IPS-NIHi7 (cell line): ENCODE measurements at regions not wholly inside any gene's neighbourhood (a gene's known extent, or its start where the extent isn't known, plus 50 kb on each side); places are given as distances from the start of the nearest gene placed in this dataset.

Source experiments
- DNase-seq: peaks from one replicate; pipeline ENCODE4 v3.0.0; 2012; ENCODE audit warnings: mixed read lengths; ENCODE audit errors: extremely low spot score

DNA sequence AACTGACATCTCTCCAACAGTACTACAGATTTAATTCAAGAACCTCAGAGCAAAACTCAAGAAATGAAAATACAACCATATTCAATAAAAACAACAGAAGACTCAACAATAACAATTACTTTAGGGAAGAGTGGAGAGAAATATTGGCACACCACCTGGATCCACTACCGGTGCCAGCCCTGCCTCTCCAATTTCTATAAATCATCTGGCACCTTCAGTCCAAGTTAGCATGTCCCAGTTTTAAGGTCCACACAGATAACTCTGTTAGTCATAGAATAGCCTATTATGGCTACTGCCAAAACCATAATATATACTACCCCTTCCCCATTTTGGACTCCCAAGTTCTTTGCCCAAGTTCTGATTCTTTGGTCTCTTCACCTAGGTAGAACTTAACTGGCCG is 69.9 kb upstream of the PSMA6 start:
- no peak for DNase-seq

DNA sequence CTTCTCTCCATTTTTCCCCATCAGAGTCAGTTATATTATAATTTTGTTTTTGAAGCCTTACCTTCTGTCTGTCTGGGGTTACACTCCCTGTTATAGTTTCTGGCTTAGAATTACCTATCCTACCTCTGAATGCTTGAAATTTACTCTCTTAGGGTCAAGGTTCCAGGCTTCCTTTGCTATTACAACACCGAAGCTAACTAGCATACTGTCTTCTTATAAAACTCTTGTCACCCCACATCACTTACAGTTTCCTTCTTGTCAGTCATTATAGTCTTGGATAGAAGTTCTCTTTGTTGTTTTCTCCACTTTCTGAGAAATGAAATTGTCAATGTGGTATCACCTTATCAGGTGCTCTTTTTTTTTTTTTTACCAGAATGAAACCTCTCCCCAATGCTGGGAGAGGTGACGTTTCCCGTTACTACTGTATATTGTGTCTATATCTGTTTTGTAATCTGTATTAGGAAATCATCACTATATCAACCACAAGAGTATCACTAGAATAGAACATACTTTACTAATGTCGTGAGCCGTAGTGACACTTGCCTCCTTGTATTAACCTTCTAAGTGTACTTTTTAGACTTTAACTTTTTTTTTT is 69.2 kb upstream of the PSMA6 start:
- no peak for DNase-seq

DNA sequence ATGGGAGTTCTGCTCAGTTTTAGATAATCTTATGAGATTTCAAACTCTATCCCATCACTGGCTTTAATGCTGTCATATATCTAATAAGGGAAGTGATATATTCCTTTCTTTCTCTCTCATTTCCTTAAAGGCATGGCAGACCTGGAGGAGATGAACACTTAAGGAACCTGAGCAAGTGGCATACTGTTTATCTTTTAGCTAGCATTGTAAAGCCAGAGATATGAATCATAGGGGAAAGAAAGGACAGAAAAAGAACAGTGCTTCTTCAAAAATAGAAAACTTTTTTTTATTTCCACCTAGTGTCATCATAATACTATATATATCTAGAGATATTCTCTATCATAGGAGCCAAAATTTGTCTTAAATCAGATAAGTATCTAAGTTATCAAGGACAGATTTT is 68.3 kb upstream of the PSMA6 start:
- no peak for DNase-seq

- no peak for DNase-seq
Measured at GRCh38 chr14:35224615-35225014, 67.6 kb upstream of the PSMA6 start.

GRCh38 chr14:35229084-35229791 is 62.9 kb upstream of the PSMA6 start:
- no peak for DNase-seq

GRCh38 chr14:35229792-35230089 is 62.4 kb upstream of the PSMA6 start:
- DNase-seq = no peak

DNA sequence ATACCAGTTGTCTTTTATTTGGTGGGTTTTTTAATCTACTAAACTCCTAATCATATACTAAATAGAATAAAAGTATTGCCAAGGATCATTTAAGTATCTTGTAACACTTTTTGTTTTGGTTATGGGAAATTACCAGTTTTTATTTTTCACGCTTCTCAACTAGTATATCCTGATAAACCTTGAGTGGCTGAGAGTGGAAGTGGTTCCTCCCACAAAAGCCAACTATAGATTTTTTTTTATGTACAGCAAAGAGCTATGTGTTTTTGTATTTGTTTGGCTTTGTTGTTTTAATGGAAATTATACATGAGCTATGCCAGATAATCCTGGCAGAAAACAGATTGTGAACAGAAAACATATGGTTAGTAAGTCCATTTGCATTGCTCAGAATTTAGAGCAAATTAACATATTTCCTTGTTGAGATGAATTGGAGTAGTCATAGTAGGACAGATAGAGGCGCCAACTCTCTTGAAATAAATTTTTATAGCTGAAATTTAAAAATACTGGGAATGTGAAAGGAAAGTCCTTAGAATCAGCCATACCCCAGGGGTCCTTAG is 60.9 kb upstream of the PSMA6 start:
- no peak for DNase-seq

GRCh38 chr14:35234012-35234805 is 58.0 kb upstream of the PSMA6 start:
- DNase-seq = no peak

DNA sequence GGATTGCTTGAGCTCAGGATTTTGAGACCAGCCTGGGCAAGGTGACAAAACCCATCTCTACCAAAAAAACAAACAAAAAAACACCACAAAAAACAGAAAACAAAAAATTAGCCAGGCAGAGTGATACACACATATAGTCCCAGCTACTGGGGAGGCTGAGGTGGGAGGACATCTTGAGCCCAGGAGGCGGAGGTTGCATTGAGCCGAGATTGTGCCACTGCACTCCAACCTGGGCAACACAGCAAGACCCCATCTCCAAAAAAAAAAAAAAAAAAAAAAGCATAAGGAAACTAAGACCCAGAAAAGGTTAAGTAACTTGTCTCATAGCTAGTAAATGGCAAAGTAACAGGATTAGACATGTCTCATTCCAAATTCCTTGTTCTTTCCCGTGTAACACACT is 56.3 kb upstream of the PSMA6 start:
- DNase-seq = no peak

GRCh38 chr14:35236806-35237205 is 55.4 kb upstream of the PSMA6 start:
- DNase-seq = no peak

DNA sequence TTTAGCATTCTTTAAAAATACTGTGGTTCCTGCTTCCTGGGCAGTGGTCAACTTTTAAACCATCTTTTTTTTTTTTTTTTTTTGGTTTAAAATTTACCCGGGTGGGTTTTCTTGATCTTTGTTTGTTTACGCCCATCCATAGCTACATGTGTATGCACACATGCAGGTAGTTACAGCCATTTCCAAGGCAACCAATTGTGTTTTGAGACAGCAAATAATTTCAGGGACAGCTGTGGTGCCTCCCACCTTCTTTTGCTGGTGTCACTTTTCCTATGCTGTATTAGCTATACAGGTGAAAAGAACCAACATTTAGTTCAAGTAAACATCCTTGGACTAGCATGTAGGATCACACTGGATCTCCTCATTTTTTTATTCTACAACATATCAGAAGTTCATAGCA is 52.0 kb upstream of the PSMA6 start:
- DNase-seq = no peak
